ENCODE measurements at regions not wholly inside any gene's neighbourhood (a gene's known extent, or its start where the extent isn't known, plus 50 kb on each side); places are given as distances from the start of the nearest gene placed in this dataset.

- no peak for DNase-seq
These were observed 52.7 kb upstream of the ZDHHC17 start for GRCh38 chr12:76711241-76711640.

- no peak for DNase-seq
These were observed 50.8 kb upstream of the ZDHHC17 start for GRCh38 chr12:76713130-76713529.

GRCh38 chr12:76713986-76714385, 49.9 kb upstream of the ZDHHC17 start:
- no peak for DNase-seq
